GM23338 (cell line): ENCODE measurements at regions not wholly inside any gene's neighbourhood (a gene's known extent, or its start where the extent isn't known, plus 50 kb on each side); places are given as distances from the start of the nearest gene placed in this dataset.
"Not testable (repeated sequence)": the region's sequence is repeated elsewhere in the genome, so short reads cannot be mapped to it uniquely, and the experiment has no call there.

Experiments used
- ATAC-seq: fragments of 200-7000 bp; cut with Tn5 transposase; 3 replicates; pipeline ENCODE4 v1.9.1; 2020
- DNase-seq: peaks from one replicate; pipeline ENCODE4 v3.0.0-alpha.2; 2015; ENCODE audit warnings: low spot score
- H2AFZ ChIP-seq: fragments of 200-600 bp; sonication (generic); 2 replicates; pipeline ENCODE4 v1.8.0; 2016; ENCODE audit warnings: antibody characterized with exemption, mild to moderate bottlenecking, moderate library complexity
- H3F3A ChIP-seq: fragments of 200-600 bp; sonication (generic); replicated peaks from 2 replicates; pipeline ENCODE4 v1.8.0; 2017; ENCODE audit warnings: antibody characterized with exemption, mixed run types, low read depth
- H3K27ac ChIP-seq: fragments of 200-600 bp; sonication (generic); 2 replicates; pipeline ENCODE4 v1.6.1; 2016; ENCODE audit warnings: low read depth
- H3K27me3 ChIP-seq: fragments of 200-600 bp; sonication (generic); 2 replicates; pipeline ENCODE4 v1.8.0; 2016; ENCODE audit warnings: mild to moderate bottlenecking, mixed run types, moderate library complexity; ENCODE audit not compliant: insufficient read depth
- H3K36me3 ChIP-seq: fragments of 200-600 bp; sonication (generic); 2 replicates; pipeline ENCODE4 v1.8.0; 2016; ENCODE audit warnings: mild to moderate bottlenecking; ENCODE audit not compliant: insufficient read depth
- H3K4me1 ChIP-seq: fragments of 200-600 bp; sonication (generic); 2 replicates; pipeline ENCODE4 v1.8.0; 2016; ENCODE audit warnings: mild to moderate bottlenecking, moderate library complexity; ENCODE audit not compliant: insufficient read depth
- H3K4me2 ChIP-seq: fragments of 200-600 bp; sonication (generic); 2 replicates; pipeline ENCODE4 v1.7.1; 2017; ENCODE audit warnings: mixed run types
- H3K4me3 ChIP-seq: fragments of 200-600 bp; sonication (generic); 2 replicates; pipeline ENCODE4 v1.6.1; 2016; ENCODE audit warnings: mixed run types
- H3K79me2 ChIP-seq: fragments of 200-600 bp; sonication (generic); replicated peaks from 2 replicates; pipeline ENCODE4 v1.8.0; 2017; ENCODE audit warnings: mild to moderate bottlenecking; ENCODE audit not compliant: insufficient read depth
- H3K9me2 ChIP-seq: fragments of 200-600 bp; sonication (generic); 2 replicates; pipeline ENCODE4 v1.8.0; 2017; ENCODE audit not compliant: insufficient read depth
- H4K20me1 ChIP-seq: fragments of 200-600 bp; sonication (generic); replicated peaks from 2 replicates; pipeline ENCODE4 v1.8.0; 2017; ENCODE audit warnings: mild to moderate bottlenecking; ENCODE audit not compliant: insufficient read depth
- H3K27ac Mint-ChIP-seq: 2 replicates; pipeline ENCODE4 v1.8.0; 2020; ENCODE audit warnings: inconsistent platforms, mild to moderate bottlenecking, moderate library complexity, mixed read lengths
- H3K27me3 Mint-ChIP-seq: 3 replicates; pipeline ENCODE4 v1.8.0; 2022; ENCODE audit warnings: low read depth, mild to moderate bottlenecking, moderate library complexity, mixed read lengths, inconsistent platforms; ENCODE audit not compliant: insufficient read depth, poor library complexity
- H3K36me3 Mint-ChIP-seq: 3 replicates; pipeline ENCODE4 v1.8.0; 2021; ENCODE audit warnings: low read depth, mild to moderate bottlenecking, inconsistent platforms, moderate library complexity, mixed read lengths
- H3K4me1 Mint-ChIP-seq: 3 replicates; pipeline ENCODE4 v1.8.0; 2020; ENCODE audit warnings: mild to moderate bottlenecking, inconsistent platforms, mixed read lengths
- H3K4me3 Mint-ChIP-seq: 3 replicates; pipeline ENCODE4 v1.8.0; 2021; ENCODE audit warnings: moderate library complexity, mild to moderate bottlenecking, inconsistent platforms, mixed read lengths
- H3K9me3 Mint-ChIP-seq: 3 replicates; pipeline ENCODE4 v1.8.0; 2020; ENCODE audit warnings: moderate library complexity, mild to moderate bottlenecking, inconsistent platforms, mixed read lengths
- EZH2 ChIP-seq: fragments of 200-600 bp; sonication (generic); IDR thresholded peaks from one replicate; pipeline ENCODE4 v1.8.0; 2017; ENCODE audit warnings: antibody characterized with exemption, mild to moderate bottlenecking, low read depth; ENCODE audit not compliant: unreplicated experiment
- POLR2AphosphoS5 ChIP-seq: IDR thresholded peaks from 2 replicates; pipeline ENCODE4 v1.6.1; 2016; ENCODE audit warnings: antibody characterized with exemption, low read depth
- TF ChIP-seq, protein P1 (sequence below), 2 experiments: fragments of 200-600 bp in 1 of 2; sonication (generic) in 1 of 2; conservative IDR thresholded peaks; 2 replicates each; pipeline versions ENCODE4 v1.5.1 to v1.6.1; 2016 to 2017; ENCODE audit warnings: antibody characterized with exemption in 2 of 2, low read depth in 2 of 2, mild to moderate bottlenecking in 2 of 2, moderate library complexity in 1 of 2
- TF ChIP-seq, protein P2 (sequence below): fragments of 250-450 bp; sonication (Bioruptor Pico); IDR thresholded peaks from 2 replicates; pipeline ENCODE4 v1.5.0; 2020; ENCODE audit warnings: mild to moderate bottlenecking, moderate library complexity

GRCh38 chr18:68153821-68154220 lies 561.1 kb downstream of the TMX3 start:
- not testable (repeated sequence) for DNase-seq, H3K36me3 Mint-ChIP-seq, H3K79me2 ChIP-seq, H3K9me2 ChIP-seq, H3K4me1 Mint-ChIP-seq, H3K27me3 ChIP-seq, H3K27me3 Mint-ChIP-seq, H3K4me2 ChIP-seq, H3K27ac ChIP-seq, ATAC-seq, H3F3A ChIP-seq, H3K4me1 ChIP-seq, H4K20me1 ChIP-seq, H3K4me3 ChIP-seq, H3K36me3 ChIP-seq, H3K9me3 Mint-ChIP-seq, H3K4me3 Mint-ChIP-seq, H3K27ac Mint-ChIP-seq
- H2AFZ ChIP-seq = 0 out of 2 replicates have a peak overlapping the region, but pooled peaks have one; percentile 15

- Mint-ChIP-seq H3K4me1 (peaks cover 10% of the 10 kb centered on the region; the same call in 2 of the 3 replicates), H3K27me3 (peaks cover 5% of the 10 kb centered on the region), H3K27ac (peak overlapping the region; percentile 79; the same call in 1 of the 2 replicates), H3K9me3 (no peaks in the 10 kb centered on the region; the same call in 2 of the 3 replicates), H3K36me3 (no peaks in the 10 kb centered on the region), H3K4me3 (no peak overlapping the region)
- Histone ChIP-seq H4K20me1 (no peaks in the 10 kb centered on the region), H3K4me1 (peaks cover 5% of the 10 kb centered on the region; the same call in 1 of the 2 replicates), H3K27me3 (no peaks in the 10 kb centered on the region), H3K4me3 (no peak overlapping the region), H3F3A (no peaks in the 10 kb centered on the region), H3K4me2 (no peak overlapping the region), H2AFZ (peak overlapping the region; percentile 72; the same call in 1 of the 2 replicates), H3K79me2 (no peaks in the 10 kb centered on the region), H3K27ac (no peak overlapping the region), H3K36me3 (no peaks in the 10 kb centered on the region), H3K9me2 (no peaks in the 10 kb centered on the region; the same call in 1 of the 2 replicates)
- peak; percentile 66 for DNase-seq
- ATAC-seq = peak; percentile 90
- TF ChIP-seq POLR2AphosphoS5 = no peak
- TF ChIP-seq, protein P1, sequence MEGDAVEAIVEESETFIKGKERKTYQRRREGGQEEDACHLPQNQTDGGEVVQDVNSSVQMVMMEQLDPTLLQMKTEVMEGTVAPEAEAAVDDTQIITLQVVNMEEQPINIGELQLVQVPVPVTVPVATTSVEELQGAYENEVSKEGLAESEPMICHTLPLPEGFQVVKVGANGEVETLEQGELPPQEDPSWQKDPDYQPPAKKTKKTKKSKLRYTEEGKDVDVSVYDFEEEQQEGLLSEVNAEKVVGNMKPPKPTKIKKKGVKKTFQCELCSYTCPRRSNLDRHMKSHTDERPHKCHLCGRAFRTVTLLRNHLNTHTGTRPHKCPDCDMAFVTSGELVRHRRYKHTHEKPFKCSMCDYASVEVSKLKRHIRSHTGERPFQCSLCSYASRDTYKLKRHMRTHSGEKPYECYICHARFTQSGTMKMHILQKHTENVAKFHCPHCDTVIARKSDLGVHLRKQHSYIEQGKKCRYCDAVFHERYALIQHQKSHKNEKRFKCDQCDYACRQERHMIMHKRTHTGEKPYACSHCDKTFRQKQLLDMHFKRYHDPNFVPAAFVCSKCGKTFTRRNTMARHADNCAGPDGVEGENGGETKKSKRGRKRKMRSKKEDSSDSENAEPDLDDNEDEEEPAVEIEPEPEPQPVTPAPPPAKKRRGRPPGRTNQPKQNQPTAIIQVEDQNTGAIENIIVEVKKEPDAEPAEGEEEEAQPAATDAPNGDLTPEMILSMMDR (conservative IDR thresholded peaks at IDR 0.05; ENCODE audit: low read depth in 2 of 2) = peak; percentile 55 to 73
- TF ChIP-seq, protein P2, sequence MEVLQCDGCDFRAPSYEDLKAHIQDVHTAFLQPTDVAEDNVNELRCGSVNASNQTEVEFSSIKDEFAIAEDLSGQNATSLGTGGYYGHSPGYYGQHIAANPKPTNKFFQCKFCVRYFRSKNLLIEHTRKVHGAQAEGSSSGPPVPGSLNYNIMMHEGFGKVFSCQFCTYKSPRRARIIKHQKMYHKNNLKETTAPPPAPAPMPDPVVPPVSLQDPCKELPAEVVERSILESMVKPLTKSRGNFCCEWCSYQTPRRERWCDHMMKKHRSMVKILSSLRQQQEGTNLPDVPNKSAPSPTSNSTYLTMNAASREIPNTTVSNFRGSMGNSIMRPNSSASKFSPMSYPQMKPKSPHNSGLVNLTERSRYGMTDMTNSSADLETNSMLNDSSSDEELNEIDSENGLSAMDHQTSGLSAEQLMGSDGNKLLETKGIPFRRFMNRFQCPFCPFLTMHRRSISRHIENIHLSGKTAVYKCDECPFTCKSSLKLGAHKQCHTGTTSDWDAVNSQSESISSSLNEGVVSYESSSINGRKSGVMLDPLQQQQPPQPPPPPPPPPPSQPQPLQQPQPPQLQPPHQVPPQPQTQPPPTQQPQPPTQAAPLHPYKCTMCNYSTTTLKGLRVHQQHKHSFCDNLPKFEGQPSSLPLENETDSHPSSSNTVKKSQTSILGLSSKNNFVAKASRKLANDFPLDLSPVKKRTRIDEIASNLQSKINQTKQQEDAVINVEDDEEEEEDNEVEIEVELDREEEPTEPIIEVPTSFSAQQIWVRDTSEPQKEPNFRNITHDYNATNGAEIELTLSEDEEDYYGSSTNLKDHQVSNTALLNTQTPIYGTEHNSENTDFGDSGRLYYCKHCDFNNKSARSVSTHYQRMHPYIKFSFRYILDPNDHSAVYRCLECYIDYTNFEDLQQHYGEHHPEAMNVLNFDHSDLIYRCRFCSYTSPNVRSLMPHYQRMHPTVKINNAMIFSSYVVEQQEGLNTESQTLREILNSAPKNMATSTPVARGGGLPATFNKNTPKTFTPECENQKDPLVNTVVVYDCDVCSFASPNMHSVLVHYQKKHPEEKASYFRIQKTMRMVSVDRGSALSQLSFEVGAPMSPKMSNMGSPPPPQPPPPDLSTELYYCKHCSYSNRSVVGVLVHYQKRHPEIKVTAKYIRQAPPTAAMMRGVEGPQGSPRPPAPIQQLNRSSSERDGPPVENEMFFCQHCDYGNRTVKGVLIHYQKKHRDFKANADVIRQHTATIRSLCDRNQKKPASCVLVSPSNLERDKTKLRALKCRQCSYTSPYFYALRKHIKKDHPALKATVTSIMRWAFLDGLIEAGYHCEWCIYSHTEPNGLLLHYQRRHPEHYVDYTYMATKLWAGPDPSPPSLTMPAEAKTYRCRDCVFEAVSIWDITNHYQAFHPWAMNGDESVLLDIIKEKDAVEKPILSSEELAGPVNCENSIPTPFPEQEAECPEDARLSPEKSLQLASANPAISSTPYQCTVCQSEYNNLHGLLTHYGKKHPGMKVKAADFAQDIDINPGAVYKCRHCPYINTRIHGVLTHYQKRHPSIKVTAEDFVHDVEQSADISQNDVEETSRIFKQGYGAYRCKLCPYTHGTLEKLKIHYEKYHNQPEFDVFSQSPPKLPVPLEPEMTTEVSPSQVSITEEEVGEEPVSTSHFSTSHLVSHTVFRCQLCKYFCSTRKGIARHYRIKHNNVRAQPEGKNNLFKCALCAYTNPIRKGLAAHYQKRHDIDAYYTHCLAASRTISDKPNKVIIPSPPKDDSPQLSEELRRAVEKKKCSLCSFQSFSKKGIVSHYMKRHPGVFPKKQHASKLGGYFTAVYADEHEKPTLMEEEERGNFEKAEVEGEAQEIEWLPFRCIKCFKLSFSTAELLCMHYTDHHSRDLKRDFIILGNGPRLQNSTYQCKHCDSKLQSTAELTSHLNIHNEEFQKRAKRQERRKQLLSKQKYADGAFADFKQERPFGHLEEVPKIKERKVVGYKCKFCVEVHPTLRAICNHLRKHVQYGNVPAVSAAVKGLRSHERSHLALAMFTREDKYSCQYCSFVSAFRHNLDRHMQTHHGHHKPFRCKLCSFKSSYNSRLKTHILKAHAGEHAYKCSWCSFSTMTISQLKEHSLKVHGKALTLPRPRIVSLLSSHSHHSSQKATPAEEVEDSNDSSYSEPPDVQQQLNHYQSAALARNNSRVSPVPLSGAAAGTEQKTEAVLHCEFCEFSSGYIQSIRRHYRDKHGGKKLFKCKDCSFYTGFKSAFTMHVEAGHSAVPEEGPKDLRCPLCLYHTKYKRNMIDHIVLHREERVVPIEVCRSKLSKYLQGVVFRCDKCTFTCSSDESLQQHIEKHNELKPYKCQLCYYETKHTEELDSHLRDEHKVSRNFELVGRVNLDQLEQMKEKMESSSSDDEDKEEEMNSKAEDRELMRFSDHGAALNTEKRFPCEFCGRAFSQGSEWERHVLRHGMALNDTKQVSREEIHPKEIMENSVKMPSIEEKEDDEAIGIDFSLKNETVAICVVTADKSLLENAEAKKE = 0 out of 2 replicates have a peak, but pooled peaks have one; percentile 11
- TF ChIP-seq EZH2 = no peak
Observed at GRCh38 chr18:68152770-68153169, 562.1 kb downstream of the TMX3 start.
